DMS 273 (cell line): ENCODE measurements at regions not wholly inside any gene's neighbourhood (a gene's known extent, or its start where the extent isn't known, plus 50 kb on each side); places are given as distances from the start of the nearest gene placed in this dataset.

ENCODE experiments used
- DNase-seq: peaks from one replicate; lab custom pipeline; 2025; ENCODE audit not compliant: unreplicated experiment; lab: John Stamatoyannopoulos, UW

- DNase-seq = no peak
Observed at GRCh38 chr2:67075056-67075455, 322.1 kb upstream of the ETAA1 start.

DNA sequence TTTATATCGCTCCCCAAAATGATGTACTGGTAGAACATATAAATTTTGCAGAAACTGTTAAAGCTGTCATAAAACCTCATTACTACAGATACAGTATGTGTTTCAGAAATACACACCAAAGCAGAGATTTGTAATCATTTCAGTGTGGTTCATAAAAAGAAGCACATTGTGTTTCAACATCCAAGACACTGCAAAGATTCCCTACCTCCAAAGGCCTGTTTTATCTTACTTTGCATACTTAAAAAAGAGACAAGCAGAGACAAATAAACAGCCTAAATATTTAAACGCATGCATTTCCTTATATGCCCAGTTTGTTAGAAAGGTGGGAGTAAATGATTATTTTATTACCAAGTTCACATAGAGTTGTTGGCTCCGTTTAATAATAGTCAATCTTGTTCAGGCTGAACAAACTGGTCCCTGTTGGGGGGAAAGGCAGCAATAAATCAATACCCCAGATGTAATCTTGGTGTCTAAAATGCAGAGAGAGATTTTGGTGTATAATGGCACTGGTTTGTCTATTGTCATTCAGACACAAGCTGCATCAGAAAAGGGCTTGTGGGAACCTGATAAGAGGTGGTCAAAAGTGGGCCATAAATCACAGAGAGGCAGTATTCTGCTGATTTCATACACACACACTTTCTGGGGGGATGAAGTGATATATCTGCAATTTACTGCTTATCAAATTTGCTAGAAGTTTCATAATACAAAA lies 321.4 kb upstream of the ETAA1 start:
- no peak for DNase-seq

GRCh38 chr2:67076239-67076624 lies 320.9 kb upstream of the ETAA1 start:
- DNase-seq = no peak

DNA sequence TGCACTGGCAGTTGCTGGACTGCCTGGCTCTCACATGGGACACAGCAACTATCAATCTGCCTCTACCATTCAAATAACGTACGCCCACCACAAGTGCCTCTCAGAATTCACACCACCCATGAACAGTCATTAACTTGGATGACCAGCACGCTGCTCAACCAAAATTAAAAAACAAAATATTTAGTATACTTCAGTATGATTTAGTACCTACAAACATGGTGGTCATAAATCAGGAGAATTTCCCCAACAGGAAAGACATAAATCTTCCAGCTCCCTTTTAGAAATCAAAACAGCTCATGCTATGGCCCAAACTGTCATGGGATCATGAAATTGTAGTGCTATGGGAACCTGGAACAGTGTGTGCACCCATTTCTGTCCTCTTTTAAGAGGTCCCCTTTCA lies 317.4 kb upstream of the ETAA1 start:
- DNase-seq = no peak

DNA sequence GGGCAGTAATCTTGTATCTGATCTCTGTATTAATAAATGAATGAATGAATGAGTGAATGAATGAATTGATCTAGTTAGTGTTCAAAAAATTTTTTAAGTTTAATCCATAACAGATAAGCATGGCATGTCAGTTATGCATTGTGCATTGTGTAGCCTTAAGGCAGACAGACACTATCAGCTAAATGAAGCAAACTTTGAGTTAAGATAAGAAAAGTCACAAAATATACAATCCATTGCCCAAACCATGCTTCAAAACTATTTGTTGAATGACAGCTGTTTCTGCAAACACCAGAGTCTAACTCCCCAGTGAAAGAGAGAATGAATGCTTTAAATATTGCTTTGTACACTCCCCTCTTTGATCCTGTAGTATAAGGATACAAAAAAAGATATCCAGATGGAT lies 314.3 kb upstream of the ETAA1 start:
- no peak for DNase-seq

- peak; percentile 19 for DNase-seq
Observed at GRCh38 chr2:67083951-67084350, 313.2 kb upstream of the ETAA1 start.

DNA sequence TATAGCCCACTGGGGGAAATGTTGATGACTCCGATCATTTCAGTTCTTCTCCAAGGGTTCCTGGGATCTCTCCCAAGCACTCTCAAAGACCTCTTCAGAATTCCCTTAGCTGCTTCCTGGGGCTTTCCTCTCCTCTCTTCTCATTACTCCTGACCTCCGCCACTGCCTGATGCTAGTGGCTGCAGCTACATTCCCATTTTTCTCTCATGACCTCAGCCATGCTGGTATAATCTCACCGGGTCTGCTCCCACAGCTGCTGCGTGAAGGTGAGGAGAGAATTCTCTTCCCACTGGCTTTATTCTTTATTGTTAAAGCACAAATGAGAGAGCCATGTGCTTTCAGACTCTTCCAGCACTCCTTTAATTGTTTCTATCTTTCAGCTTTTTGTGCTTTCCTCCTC lies 312.0 kb upstream of the ETAA1 start:
- no peak for DNase-seq

DNA sequence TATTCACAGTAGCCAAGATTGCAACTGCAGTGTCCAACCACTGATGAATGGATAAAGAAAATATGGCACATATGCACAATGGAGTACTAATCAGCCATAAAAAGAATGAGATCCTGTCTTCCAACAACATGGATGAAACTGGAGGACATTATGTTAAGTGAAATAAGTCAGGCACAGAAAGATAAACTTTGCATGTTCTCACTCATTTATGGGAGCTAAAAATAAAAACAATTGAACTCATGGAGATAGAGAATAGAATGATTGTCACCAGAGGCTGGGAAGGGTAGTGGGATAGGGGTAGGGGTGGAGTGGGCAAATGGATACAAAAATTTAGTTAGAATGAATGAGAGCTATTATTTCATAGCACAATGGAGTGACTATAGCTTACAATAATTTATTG lies 305.5 kb upstream of the ETAA1 start:
- no peak for DNase-seq

GRCh38 chr2:67095121-67095520 lies 302.0 kb upstream of the ETAA1 start:
- no peak for DNase-seq

GRCh38 chr2:67096886-67097285 lies 300.2 kb upstream of the ETAA1 start:
- no peak for DNase-seq

DNA sequence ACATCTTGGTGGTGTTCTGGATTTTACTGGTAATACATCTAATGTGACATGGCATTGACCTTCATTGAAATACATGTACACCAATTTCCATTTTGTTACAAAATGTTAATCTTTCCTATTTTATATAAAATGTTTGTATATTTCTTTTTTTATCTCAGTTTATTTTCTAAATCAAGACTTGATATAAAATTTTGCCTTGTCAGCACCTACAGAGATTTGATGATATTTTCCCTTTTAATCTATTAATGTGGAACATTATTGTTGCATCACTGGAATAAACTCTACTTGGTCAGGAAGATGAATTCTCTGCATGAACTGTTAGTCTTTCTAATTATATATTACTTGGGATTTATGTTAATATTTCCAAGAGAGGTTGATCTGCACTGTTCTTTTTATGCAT lies 294.0 kb upstream of the ETAA1 start:
- no peak for DNase-seq

GRCh38 chr2:67108231-67108630 lies 288.9 kb upstream of the ETAA1 start:
- peak; percentile 38 for DNase-seq

DNA sequence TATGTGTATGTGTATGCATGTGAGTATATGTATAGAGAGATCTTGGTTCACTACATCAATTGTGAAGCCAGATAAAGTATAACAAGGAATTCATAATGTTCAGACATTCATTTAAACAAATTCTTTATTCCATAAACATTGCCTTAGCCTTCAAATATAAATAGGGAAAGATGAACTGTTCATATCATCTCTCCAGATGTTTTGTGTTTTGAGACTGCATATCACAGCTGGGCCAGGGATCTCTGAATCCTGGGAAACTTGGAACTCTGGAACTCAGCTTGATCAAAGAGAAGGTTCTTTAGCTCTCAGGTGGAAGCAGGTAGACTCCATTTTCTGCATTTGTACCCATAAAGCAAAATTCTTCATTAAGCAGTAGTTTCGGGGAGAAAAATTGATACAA lies 272.6 kb upstream of the ETAA1 start:
- DNase-seq = no peak

GRCh38 chr2:67130531-67131256 lies 266.4 kb upstream of the ETAA1 start:
- DNase-seq = no peak

DNA sequence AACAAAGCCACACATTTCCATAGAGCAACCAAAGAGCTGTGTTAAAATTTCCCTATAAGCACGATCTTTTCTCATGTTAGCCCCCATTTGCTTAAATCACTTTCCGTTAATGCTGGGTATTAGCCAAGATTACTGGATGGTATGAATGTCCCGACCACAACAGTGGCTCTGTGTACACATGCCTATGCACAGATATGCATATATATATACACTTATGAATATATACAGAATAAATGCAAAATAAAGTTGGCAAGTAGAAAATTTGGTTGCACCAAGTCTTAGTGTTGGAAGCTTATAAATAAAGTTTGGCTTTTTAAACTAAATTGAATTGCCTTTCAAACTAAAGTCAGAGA lies 265.9 kb upstream of the ETAA1 start:
- no peak for DNase-seq

- peak; percentile 11 for DNase-seq
Observed at GRCh38 chr2:67132441-67132940, 264.6 kb upstream of the ETAA1 start.

- peak; percentile 48 for DNase-seq
Observed at GRCh38 chr2:67135208-67135607, 261.9 kb upstream of the ETAA1 start.

GRCh38 chr2:67137699-67138098 lies 259.4 kb upstream of the ETAA1 start:
- no peak for DNase-seq

DNA sequence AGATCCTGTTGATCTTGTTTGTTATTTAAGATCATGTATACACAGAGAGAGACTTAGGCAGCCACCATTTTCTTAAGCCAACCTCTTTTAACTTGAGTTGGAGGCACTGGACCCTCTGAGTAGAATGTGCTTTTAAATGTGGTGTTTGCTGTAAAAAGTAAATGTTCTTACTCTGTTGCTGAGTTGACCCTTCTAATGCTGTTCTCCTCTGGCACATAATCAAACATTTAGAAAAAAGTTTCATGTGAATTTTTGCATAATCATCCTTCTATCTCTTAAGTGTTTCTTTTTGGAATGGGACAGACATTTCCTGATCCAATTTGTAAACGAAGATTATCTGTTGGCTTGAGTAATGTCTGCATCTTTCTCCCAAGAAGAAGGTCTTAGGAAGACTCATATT lies 255.1 kb upstream of the ETAA1 start:
- DNase-seq = no peak

- DNase-seq = no peak
Observed at GRCh38 chr2:67142741-67143140, 254.4 kb upstream of the ETAA1 start.

- no peak for DNase-seq
Observed at GRCh38 chr2:67145851-67146250, 251.3 kb upstream of the ETAA1 start.

DNA sequence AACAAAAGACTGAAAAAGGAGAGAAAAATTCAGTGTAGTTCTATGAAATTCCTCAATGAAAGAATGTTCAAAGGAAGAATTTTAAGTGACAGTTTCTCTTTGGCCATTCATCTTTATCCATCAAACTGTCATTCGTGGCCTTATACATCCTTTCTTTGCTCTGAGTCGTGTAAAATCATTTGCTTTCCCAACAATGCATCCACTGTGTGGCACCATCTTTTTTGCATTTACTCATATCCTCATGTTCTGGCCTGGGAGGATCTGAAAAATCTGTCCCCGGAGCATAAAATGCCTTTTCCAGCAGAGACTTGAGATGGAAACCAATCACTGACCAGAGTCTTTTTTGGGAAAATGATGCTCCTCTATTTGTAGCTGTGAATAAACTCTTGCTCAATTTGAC lies 240.3 kb upstream of the ETAA1 start:
- DNase-seq = no peak

DNA sequence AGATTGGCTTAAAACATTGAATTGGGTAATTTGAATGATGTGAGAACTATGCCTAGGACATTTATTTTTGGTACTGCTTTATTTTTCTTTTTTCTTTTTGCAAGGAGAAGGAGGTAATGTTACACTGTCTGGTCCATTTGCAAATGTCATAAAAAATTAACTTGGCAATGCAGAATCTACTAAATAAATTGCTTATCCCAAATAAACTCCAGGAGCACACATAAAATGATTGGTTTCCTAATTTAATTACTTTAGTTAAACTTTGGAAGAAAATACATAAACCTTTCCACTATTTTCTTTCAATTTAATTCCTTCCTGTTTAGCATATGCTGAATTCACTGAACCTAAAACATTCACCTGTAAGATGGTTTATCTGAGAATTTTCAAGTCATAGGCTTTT lies 238.4 kb upstream of the ETAA1 start:
- no peak for DNase-seq
